Mesenchymal stem cell (in vitro differentiated cells and primary cell): ENCODE measurements at regions not wholly inside any gene's neighbourhood (a gene's known extent, or its start where the extent isn't known, plus 50 kb on each side); places are given as distances from the start of the nearest gene placed in this dataset.

Source experiments
- DNase-seq: peaks from one replicate; pipeline ENCODE4 v3.0.0-alpha.2; 2013
- H2AFZ ChIP-seq: one replicate; pipeline ENCODE4 v1.6.1; 2013; ENCODE audit warnings: low read depth, mild to moderate bottlenecking, control low read depth, inconsistent platforms, low read length, moderate library complexity
- H2AK5ac ChIP-seq: 2 replicates; pipeline ENCODE4 v1.6.1; 2013; ENCODE audit warnings: low read length, moderate library complexity, mild to moderate bottlenecking, inconsistent platforms; ENCODE audit not compliant: severe bottlenecking
- H2BK120ac ChIP-seq: one replicate; pipeline ENCODE4 v1.6.1; 2013; ENCODE audit warnings: low read depth, mild to moderate bottlenecking, inconsistent platforms, low read length, moderate library complexity
- H2BK12ac ChIP-seq, 2 experiments: one replicate each; pipeline ENCODE4 v1.6.1; 2013; ENCODE audit warnings: inconsistent platforms in 2 of 2, low read length in 2 of 2, mild to moderate bottlenecking in 2 of 2, moderate library complexity in 2 of 2, control low read depth in 1 of 2
- H2BK15ac ChIP-seq: one replicate; pipeline ENCODE4 v1.6.1; 2013; ENCODE audit warnings: mild to moderate bottlenecking, low read depth, inconsistent platforms; ENCODE audit not compliant: poor library complexity, severe bottlenecking
- H2BK5ac ChIP-seq: 2 replicates; pipeline ENCODE4 v1.6.1; 2013; ENCODE audit warnings: low read depth, mild to moderate bottlenecking, low read length, control low read depth, inconsistent platforms; ENCODE audit not compliant: poor library complexity, severe bottlenecking
- H3K14ac ChIP-seq, 2 experiments: one replicate each; pipeline ENCODE4 v1.6.1; 2013; ENCODE audit warnings: inconsistent platforms in 2 of 2, low read length in 2 of 2, control low read depth in 1 of 2, mild to moderate bottlenecking in 1 of 2, moderate library complexity in 1 of 2
- H3K18ac ChIP-seq, 2 experiments: one replicate each; pipeline ENCODE4 v1.6.1; 2013; ENCODE audit warnings: inconsistent platforms in 2 of 2, low read length in 2 of 2, control low read depth in 1 of 2, low read depth in 1 of 2, mild to moderate bottlenecking in 1 of 2
- H3K23ac ChIP-seq, 2 experiments: one replicate each; pipeline ENCODE4 v1.6.1; 2013; ENCODE audit warnings: inconsistent platforms in 2 of 2, low read length in 2 of 2, mild to moderate bottlenecking in 2 of 2, moderate library complexity in 2 of 2, control low read depth in 1 of 2
- H3K27ac ChIP-seq: 2 replicates; pipeline ENCODE4 v1.5.1; 2013; ENCODE audit warnings: mild to moderate bottlenecking, moderate library complexity, low read length, control low read depth, inconsistent platforms; ENCODE audit not compliant: poor library complexity, severe bottlenecking
- H3K27me3 ChIP-seq, 2 experiments: 2 replicates each; pipeline versions ENCODE4 v1.6.1 to v1.7.0; 2013; ENCODE audit warnings: low read length in 2 of 2, mild to moderate bottlenecking in 2 of 2, moderate library complexity in 2 of 2, control low read depth in 1 of 2, inconsistent platforms in 1 of 2; ENCODE audit not compliant: control insufficient read depth in 1 of 2, insufficient read depth in 1 of 2
- H3K36me3 ChIP-seq, 2 experiments: 2 replicates each; pipeline versions ENCODE4 v1.6.1 to v1.7.0; 2013; ENCODE audit warnings: low read length in 2 of 2, control low read depth in 1 of 2, inconsistent platforms in 1 of 2, low read depth in 1 of 2, mild to moderate bottlenecking in 1 of 2; ENCODE audit not compliant: insufficient read depth in 2 of 2, control insufficient read depth in 1 of 2
- H3K4ac ChIP-seq, 2 experiments: one replicate each; pipeline ENCODE4 v1.6.1; 2013; ENCODE audit warnings: inconsistent platforms in 2 of 2, low read length in 2 of 2, mild to moderate bottlenecking in 2 of 2, moderate library complexity in 2 of 2, control low read depth in 1 of 2, low read depth in 1 of 2
- H3K4me1 ChIP-seq: 2 replicates; pipeline ENCODE4 v1.6.1; 2013; ENCODE audit warnings: low read depth, low read length, control low read depth; ENCODE audit not compliant: control insufficient read depth, insufficient read depth
- H3K4me2 ChIP-seq: 2 replicates; pipeline ENCODE4 v1.6.1; 2013; ENCODE audit warnings: low read length, mild to moderate bottlenecking, inconsistent platforms; ENCODE audit not compliant: poor library complexity, severe bottlenecking
- H3K4me3 ChIP-seq, 2 experiments: 2 replicates each; pipeline versions ENCODE4 v1.5.1 to v1.7.0; 2013; ENCODE audit warnings: low read length in 2 of 2, mild to moderate bottlenecking in 2 of 2, control low read depth in 1 of 2, low read depth in 1 of 2; ENCODE audit not compliant: insufficient read depth in 1 of 2
- H3K79me1 ChIP-seq: replicated peaks from 2 replicates; pipeline ENCODE4 v1.6.1; 2013; ENCODE audit warnings: mild to moderate bottlenecking, control low read depth, low read length, inconsistent platforms; ENCODE audit not compliant: poor library complexity, severe bottlenecking
- H3K9ac ChIP-seq: 2 replicates; pipeline ENCODE4 v1.7.0; 2013; ENCODE audit warnings: mild to moderate bottlenecking, low read length, moderate library complexity
- H3K9me3 ChIP-seq: 2 replicates; pipeline ENCODE4 v1.7.0; 2013; ENCODE audit warnings: mild to moderate bottlenecking, low read length; ENCODE audit not compliant: control insufficient read depth
- H4K8ac ChIP-seq: one replicate; pipeline ENCODE4 v1.6.1; 2013; ENCODE audit warnings: inconsistent platforms, mild to moderate bottlenecking, low read length, moderate library complexity
- H4K91ac ChIP-seq: one replicate; pipeline ENCODE4 v1.6.1; 2013; ENCODE audit warnings: mild to moderate bottlenecking, low read length, inconsistent platforms
- WGBS: methylation state at CpG from one replicate; pipeline ENCODE4 v1.1.7; 2013; ENCODE audit warnings: mixed read lengths; 5-methylcytosine and 5-hydroxymethylcytosine counted together

DNA sequence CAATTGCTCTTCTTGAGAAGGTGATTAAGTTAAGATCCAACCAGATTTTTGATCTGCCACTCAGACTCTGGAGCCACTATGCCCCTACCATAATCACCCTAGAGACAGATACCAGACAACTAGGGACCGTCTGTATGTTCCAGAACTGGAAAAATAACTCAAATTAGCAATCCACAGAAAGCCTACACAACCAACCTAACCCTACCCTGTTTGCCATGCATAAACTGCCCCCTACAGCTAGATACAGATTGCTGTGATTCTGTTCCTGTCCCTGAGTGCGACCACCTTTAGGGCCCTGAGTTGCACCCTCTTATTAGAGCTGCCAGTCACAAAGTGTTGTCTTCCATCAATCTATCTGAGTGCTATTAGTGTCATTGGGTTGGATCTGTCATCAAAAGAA lies 929.8 kb upstream of the SLITRK1 start:
- Histone ChIP-seq H3K4me3 (no peak overlapping the region), H2BK15ac (no peak overlapping the region), H4K91ac (no peak overlapping the region), H3K14ac (no peak overlapping the region), H2AK5ac (no peak overlapping the region), H2BK5ac (no peak overlapping the region), H3K9me3 (peaks cover 3% of the 10 kb centered on the region), H3K18ac (no peak overlapping the region), H3K9ac (no peak overlapping the region), H3K27me3 (no peaks in the 10 kb centered on the region), H2AFZ (no peak overlapping the region), H3K27ac (no peak overlapping the region), H4K8ac (no peak overlapping the region), H3K4ac (no peak overlapping the region), H3K36me3 (no peaks in the 10 kb centered on the region), H3K4me2 (no peak overlapping the region), H2BK120ac (no peak overlapping the region), H3K23ac (no peak overlapping the region), H3K79me1 (no peaks in the 10 kb centered on the region), H2BK12ac (no peak overlapping the region), H3K4me1 (no peaks in the 10 kb centered on the region)
- no peak for DNase-seq
- 94% methylated on average over 1 of the region's 2 CpGs for WGBS

DNA sequence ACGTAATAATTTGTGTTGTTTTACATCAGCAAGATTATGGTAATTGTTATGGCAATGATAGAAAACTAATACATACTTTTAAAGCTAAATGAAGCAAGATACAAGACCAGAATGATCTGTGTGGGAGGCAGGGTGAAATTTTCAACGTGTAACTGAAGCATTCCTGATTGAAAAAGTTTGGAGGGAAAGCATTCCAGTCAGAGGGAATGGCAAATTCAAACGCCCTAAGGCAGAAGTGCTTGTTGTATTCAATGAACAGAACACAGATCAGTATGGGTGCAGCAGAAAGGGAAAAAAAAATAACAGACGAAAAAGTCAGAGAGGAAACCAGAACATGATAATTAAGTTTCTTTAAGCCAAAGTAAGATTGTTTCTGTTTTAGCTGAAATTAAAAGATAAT lies 928.5 kb upstream of the SLITRK1 start:
- Histone ChIP-seq H3K18ac (no peak overlapping the region), H3K9ac (no peak overlapping the region), H2AFZ (no peak overlapping the region), H2AK5ac (no peak overlapping the region), H4K8ac (no peak overlapping the region), H2BK5ac (no peak overlapping the region), H3K4ac (no peak overlapping the region), H3K9me3 (no peaks in the 10 kb centered on the region), H2BK12ac (no peak overlapping the region), H3K4me1 (no peaks in the 10 kb centered on the region), H3K14ac (no peak overlapping the region), H3K4me3 (no peak overlapping the region), H2BK120ac (no peak overlapping the region), H3K27me3 (no peaks in the 10 kb centered on the region), H4K91ac (no peak overlapping the region), H2BK15ac (no peak overlapping the region), H3K27ac (no peak overlapping the region), H3K23ac (no peak overlapping the region), H3K79me1 (no peaks in the 10 kb centered on the region), H3K36me3 (no peaks in the 10 kb centered on the region), H3K4me2 (no peak overlapping the region)
- WGBS, result 45% methylated on average over 3 of the region's 4 CpGs
- DNase-seq, result no peak

DNA sequence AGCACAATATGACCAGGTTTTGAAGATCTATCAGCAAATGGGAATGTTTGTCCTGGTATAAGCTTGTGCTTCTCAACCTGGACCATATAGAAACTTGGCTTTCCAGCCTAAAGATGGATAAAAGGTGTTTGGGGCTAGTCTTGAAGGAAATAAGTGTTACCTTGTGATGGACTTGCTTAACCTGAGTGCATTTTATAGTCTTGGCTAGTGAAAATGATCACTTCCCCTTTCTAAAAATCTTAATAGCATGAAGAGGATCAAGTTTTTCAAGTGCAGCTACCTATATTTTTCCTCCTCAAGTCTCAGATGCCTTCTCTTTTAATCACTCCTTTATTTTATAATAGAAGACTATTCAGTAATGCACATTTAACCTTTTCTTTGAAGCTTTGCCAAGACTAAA lies 919.8 kb upstream of the SLITRK1 start:
- H3K27ac ChIP-seq, result no peak overlapping the region
- H3K79me1 ChIP-seq, result no peaks in the 10 kb centered on the region
- H3K36me3 ChIP-seq, result no peaks in the 10 kb centered on the region
- H4K8ac ChIP-seq, result no peak overlapping the region
- no peaks in the 10 kb centered on the region for H3K4me1 ChIP-seq
- no peak overlapping the region for H3K4ac ChIP-seq
- no peak overlapping the region for H3K23ac ChIP-seq
- DNase-seq, result no peak
- H2BK12ac ChIP-seq, result no peak overlapping the region
- no peak overlapping the region for H4K91ac ChIP-seq
- no peak overlapping the region for H3K4me3 ChIP-seq
- H2BK15ac ChIP-seq, result no peak overlapping the region
- H3K9me3 ChIP-seq, result no peaks in the 10 kb centered on the region
- no peak overlapping the region for H3K9ac ChIP-seq
- no peak overlapping the region for H2BK5ac ChIP-seq
- no peaks in the 10 kb centered on the region for H3K27me3 ChIP-seq
- H3K4me2 ChIP-seq, result no peak overlapping the region
- no peak overlapping the region for H2BK120ac ChIP-seq
- no peak overlapping the region for H3K14ac ChIP-seq
- no peak overlapping the region for H2AFZ ChIP-seq
- H2AK5ac ChIP-seq, result no peak overlapping the region
- H3K18ac ChIP-seq, result no peak overlapping the region

DNA sequence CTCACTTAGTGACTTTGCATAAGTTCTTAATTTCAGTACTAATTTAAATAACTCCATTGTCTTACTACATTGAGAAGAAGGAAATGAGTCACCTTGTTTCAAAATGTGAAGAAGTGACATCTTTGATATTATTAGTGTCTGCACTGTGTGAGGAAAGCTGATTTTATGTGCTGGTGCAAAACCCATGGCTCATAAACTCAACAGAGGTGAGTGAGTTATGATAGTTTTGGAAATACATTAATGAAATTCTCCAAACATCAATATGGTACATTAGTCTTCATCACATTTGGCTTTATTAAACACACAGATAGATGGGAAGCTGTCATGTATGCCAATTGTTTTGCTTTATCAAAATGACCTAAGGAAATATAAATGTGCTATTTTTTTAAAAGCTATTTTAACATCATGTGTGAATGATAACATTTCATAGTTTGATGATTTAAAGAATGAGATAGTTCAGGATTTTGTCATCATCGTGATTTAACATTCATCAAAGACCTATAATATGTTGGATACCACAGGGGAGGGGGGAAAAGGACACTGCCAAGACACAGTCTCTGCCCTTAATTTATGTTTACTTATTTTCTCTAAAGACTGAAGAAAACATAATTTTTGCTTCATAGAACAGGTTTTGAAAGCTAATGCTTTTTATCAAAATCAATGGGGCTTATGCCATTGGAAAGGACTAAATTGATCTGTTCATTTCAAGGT lies 902.3 kb upstream of the SLITRK1 start:
- H3K4me1 ChIP-seq, result no peaks in the 10 kb centered on the region
- H3K9me3 ChIP-seq, result peaks cover 5% of the 10 kb centered on the region
- H3K9ac ChIP-seq, result no peak overlapping the region
- no peaks in the 10 kb centered on the region for H3K36me3 ChIP-seq
- H3K14ac ChIP-seq, result no peak overlapping the region
- no peak for DNase-seq
- no peak overlapping the region for H3K27ac ChIP-seq
- H3K4me3 ChIP-seq, result no peak overlapping the region
- H2BK12ac ChIP-seq, result no peak overlapping the region
- no peak overlapping the region for H3K23ac ChIP-seq
- no peak overlapping the region for H2BK120ac ChIP-seq
- no peak overlapping the region for H2AK5ac ChIP-seq
- H3K27me3 ChIP-seq, result no peaks in the 10 kb centered on the region
- H4K91ac ChIP-seq, result no peak overlapping the region
- H2BK5ac ChIP-seq, result no peak overlapping the region
- H3K4me2 ChIP-seq, result no peak overlapping the region
- no peak overlapping the region for H3K4ac ChIP-seq
- no peak overlapping the region for H4K8ac ChIP-seq
- no CpG with 5 or more reads among the region's 1 CpG for WGBS
- H2AFZ ChIP-seq, result no peak overlapping the region
- H3K18ac ChIP-seq, result no peak overlapping the region
- H3K79me1 ChIP-seq, result no peaks in the 10 kb centered on the region
- H2BK15ac ChIP-seq, result no peak overlapping the region
